Fibroblast of skin of left quadriceps (primary cell): ENCODE measurements at regions not wholly inside any gene's neighbourhood (a gene's known extent, or its start where the extent isn't known, plus 50 kb on each side); places are given as distances from the start of the nearest gene placed in this dataset.
"Not testable (repeated sequence)": the region's sequence is repeated elsewhere in the genome, so short reads cannot be mapped to it uniquely, and the experiment has no call there.

Experiments used
- DNase-seq, 2 experiments: peaks; one replicate each; pipeline ENCODE4 v3.0.0-alpha.2; 2013; ENCODE audit warnings: low read depth in 2 of 2

DNA sequence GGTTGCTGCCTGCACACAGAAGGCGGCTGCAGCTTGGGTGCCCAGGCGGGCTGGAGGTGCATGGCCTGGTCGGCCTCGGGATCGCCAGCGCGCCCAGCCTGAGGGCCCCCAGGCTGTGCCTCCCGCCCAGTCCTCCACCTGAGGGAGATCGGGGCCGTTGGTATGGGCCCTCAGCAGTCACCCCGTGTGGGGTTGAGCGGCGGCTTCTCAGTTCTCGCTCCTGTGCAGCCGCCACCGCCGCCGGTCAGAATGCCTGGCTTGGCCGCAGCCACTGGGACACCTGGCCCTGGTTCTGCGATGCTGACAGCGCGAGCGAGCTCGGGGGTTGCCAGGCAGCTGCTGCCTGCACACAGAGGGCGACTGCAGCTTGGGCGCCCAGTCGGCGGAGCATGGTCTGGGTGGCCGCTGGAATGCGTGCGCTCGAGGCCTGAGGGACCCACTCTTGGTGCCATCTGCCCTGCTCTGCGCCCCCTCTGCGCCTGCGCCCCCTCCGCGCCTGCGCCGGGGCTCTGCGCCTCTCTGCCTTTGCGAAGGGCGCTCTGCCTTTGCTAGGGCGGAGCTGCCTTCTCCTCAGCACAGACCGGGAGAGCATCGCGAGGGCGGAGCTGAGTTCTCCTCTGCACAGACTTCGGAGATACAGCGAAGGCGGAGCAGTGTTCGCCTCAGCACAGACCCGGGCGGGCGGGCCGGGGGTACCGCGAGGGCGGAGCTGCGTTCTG lies 84.6 kb upstream of the ZNG1F start:
- peak; percentile 20 to 40 for DNase-seq

- not testable (repeated sequence) for DNase-seq
Measured at GRCh38 chr9:41272879-41273548, 83.9 kb upstream of the ZNG1F start.

GRCh38 chr9:41270992-41271391 lies 81.9 kb upstream of the ZNG1F start:
- DNase-seq = not testable (repeated sequence)

DNA sequence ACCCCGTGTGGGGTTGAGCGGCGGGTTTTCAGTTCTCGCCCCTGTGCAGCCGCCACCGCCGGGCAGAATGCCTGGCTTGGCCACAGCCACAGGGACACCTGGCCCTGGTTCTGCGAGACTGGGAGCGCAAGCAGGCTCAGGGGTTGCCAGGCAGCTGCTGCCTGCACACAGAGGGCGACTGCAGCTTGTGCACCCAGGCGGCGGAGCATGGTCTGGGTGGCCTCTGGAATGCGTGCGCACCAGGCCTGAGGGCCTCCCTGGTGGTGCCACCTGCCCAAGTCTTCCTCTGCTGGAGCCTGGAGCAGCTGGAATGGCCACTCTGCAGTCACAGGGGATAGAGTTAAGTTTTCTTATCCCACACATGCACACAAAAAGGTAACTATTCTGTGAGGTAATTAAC lies 80.4 kb upstream of the ZNG1F start:
- DNase-seq = not testable (repeated sequence)

DNA sequence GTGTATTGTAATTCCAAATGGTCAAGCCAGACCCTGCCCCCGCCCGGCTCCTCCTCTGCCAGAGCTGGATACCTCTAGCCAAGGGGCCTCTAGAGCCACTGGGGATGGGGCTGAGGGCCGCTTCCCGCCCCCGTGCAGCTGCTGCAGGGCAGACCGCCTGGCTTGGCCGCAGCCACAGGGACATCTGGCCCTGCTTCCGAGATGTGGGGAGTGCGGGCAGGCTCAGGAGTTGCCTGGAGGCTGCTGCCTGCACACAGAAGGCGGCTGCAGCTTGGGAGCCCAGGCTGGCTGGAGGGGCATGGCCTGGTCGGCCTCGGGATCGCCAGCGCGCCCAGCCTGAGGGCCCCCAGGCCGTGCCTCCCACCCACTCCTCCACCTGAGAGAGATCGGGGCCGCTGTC lies 79.9 kb upstream of the ZNG1F start:
- DNase-seq = not testable (repeated sequence)

DNA sequence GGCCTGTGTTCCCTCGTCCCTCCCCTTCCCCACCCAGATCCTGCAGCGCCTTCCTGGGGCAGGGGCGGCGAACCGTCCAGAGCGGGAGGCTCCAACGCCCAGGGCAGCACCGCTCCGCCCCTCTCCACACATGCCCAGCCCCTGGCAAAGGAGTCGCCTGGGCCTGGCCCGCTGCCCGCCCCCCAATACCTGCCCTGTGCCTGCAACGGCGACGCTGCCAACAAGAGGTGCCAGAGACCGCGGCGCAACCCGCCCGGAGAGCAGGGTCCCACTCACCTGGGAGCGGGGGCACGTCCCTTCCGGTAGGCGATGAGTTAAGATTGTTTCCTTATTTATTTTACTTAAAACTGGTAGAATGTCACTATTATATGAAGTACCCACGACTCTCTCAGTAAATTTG lies 77.5 kb upstream of the ZNG1F start:
- DNase-seq = not testable (repeated sequence)

DNA sequence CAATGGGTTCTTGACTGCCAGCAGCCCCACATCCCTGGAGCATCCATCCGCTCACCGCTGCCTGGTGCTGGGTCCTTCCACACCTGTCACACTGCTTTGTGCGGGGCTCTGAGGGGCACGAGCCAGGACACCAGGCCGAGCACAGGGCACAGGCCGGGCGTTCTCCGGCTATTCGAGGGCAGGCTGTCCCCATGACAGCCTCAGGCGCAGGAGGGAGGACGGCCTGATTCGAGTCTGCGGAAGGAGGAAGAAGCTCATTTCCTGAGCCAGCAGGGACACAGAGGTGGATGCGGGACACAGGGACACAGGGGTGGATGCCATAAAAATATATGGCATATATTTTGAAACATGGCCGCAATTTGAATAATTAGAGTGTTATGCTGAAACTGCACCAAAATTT lies 76.9 kb upstream of the ZNG1F start:
- DNase-seq = not testable (repeated sequence)

- not testable (repeated sequence) for DNase-seq
Measured at GRCh38 chr9:41251973-41252372, 62.9 kb upstream of the ZNG1F start.

DNA sequence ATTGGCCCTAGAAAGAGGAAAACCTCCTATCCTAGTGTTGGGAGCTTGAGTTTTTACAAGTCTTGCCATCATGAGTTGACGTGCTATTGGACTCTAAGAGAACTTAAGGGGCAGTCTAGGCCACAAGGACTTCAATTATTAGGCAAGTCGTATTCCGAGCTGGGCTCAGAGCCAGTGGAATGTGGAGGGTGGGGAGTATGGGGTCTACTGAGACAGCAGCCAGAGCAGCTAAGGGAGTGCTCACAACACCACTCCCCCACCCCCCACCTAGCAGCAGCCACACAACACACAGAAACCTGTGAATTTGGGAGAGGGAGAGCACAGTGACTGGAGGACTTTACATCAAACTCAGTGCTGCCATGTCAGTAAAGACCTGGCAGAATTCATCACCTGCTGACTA lies 62.0 kb upstream of the ZNG1F start:
- not testable (repeated sequence) for DNase-seq

- not testable (repeated sequence) for DNase-seq
Measured at GRCh38 chr9:41246702-41247101, 57.6 kb upstream of the ZNG1F start.
